GM18868 (cell line): ENCODE measurements at regions not wholly inside any gene's neighbourhood (a gene's known extent, or its start where the extent isn't known, plus 50 kb on each side); places are given as distances from the start of the nearest gene placed in this dataset.
"Not testable (repeated sequence)": the region's sequence is repeated elsewhere in the genome, so short reads cannot be mapped to it uniquely, and the experiment has no call there.

ENCODE experiments used
- ATAC-seq: cut with Tn5 transposase; IDR thresholded peaks from one replicate; pipeline ENCODE4 v1.9.1; 2021; ENCODE audit warnings: mild to moderate bottlenecking, moderate library complexity; ENCODE audit not compliant: unreplicated experiment

DNA sequence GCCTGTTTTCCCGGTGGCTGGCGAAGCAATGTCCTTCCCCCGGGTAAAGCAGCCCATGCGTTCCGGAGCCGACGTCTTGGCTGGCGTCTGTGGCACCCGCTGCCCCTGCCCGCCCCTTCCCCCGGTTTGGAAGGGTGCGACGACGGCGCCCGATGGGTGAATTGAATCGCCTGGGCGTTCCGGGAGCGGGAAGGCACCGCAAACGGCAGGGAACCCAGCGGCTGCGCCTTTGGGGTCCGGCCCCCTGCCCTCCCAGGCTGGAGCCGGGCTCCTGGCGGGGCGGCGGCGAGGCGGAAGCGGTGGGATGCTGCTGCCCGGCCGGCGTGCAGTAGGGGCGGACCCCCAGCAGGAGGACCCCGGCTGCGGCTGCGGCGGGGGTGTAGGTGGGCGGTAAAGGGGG is 123.6 kb upstream of the RHOU start:
- ATAC-seq = not testable (repeated sequence)

DNA sequence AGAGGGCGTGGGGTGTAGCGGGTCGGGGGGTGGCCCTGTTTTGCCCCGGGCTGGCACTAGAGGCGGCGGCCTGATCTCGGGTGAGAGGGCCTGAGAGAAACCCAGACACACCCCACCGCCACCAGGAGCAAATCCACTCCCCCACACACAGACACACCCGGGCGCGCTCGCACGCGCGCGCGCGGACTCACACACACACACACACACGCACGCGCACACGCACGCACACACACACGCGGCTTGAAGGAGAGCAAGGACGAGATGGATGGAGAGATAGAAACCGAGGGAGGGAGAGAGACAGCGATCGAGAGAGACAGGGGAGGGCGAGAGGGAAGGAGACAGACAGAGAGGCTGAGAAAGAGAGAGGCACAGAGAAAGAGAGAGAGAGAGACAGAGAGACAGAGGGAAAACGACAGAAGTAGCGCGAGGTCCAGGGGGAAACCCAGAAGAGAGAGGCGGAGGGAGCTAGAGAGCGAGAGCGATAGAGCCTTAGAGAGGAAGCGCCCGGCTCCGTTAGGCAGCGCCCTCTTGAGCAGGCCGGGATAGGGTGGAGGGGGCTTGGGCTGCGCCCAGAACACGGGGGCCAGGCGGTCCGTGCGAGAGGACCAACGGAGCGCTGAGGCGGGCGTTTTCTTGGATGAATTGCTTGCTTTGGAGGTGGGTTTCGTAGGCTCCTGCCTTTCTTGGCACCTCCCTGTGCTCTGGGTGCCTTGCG is 113.1 kb upstream of the RHOU start:
- not testable (repeated sequence) for ATAC-seq

DNA sequence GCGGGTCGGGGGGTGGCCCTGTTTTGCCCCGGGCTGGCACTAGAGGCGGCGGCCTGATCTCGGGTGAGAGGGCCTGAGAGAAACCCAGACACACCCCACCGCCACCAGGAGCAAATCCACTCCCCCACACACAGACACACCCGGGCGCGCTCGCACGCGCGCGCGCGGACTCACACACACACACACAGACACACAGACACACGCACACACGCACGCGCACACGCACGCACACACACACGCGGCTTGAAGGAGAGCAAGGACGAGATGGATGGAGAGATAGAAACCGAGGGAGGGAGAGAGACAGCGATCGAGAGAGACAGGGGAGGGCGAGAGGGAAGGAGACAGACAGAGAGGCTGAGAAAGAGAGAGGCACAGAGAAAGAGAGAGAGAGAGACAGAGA is 108.8 kb upstream of the RHOU start:
- ATAC-seq = not testable (repeated sequence)

GRCh38 chr1:228632858-228633257 is 102.4 kb upstream of the RHOU start:
- ATAC-seq = not testable (repeated sequence)

DNA sequence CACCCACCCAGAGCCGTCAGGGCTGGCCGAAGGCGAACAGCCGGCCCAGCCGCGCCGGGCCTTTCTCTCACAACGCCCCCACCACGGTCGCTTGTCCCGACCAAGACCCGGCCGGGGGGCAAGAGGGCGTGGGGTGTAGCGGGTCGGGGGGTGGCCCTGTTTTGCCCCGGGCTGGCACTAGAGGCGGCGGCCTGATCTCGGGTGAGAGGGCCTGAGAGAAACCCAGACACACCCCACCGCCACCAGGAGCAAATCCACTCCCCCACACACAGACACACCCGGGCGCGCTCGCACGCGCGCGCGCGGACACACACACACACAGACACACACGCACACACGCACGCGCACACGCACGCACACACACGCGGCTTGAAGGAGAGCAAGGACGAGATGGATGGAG is 100.0 kb upstream of the RHOU start:
- not testable (repeated sequence) for ATAC-seq

DNA sequence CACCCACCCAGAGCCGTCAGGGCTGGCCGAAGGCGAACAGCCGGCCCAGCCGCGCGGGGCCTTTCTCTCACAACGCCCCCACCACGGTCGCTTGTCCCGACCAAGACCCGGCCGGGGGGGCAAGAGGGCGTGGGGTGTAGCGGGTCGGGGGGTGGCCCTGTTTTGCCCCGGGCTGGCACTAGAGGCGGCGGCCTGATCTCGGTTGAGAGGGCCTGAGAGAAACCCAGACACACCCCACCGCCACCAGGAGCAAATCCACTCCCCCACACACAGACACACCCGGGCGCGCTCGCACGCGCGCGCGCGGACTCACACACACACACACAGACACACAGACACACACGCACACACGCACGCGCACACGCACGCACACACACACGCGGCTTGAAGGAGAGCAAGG is 97.8 kb upstream of the RHOU start:
- ATAC-seq = not testable (repeated sequence)

DNA sequence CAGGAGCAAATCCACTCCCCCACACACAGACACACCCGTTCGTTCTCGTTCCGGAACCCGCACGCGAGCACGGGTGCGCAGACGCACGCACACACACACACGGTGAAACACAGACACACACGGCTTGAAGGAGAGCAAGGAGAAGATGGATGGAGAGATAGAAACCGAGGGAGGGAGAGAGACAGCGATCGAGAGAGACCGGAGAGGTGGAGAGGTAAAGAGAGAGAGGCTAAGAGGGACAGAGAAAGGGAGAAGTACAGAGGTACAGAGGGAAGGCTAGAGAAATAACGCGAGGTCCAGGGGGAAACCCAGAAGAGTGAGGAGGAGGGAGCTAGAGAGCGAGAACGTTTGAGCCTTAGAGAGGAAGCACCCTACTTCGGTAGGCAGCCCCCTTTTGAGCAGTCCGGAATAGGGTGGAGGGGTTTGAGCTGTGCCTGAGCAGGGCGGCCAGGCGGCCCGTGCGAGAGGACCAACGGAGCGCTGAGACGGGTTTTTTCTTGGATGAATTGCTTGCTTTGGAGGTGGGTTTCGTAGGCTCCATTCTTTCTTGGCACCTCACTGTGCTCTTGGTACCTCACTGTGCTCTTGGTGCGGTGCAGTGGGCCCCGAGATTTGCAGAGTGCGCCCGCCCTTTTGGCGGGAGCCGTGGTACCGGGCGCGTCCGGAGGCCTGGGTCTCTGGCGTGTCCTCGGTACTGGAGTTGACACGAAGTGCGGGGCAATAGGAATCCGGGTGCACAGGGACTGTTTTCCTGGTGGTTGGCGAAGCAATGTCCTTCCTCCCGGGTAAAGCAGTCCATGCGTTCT is 88.4 kb upstream of the RHOU start:
- ATAC-seq = peak; percentile 63

GRCh38 chr1:228647523-228648444 is 87.5 kb upstream of the RHOU start:
- no peak for ATAC-seq

- ATAC-seq = no peak
These were observed 86.5 kb upstream of the RHOU start for GRCh38 chr1:228648647-228649383.

DNA sequence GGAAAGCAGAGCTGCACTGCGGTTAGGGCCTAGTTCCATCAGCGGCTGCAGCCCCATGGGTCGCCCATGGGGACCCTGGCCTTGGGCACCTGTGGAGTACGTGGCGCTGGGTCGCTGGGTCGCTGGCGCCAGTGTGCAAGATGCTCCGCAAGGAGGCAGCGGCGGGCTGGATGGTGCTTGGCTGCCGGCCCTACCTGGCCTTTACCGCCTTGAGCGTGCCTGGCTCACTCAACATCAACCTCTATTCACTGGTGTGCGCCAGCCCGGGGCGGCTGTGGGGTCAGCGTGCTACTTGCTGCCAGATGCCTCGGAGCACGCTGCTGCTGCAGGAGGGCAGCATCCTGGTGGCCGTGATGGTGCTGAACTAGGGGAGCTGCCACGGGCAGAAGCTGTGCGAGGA is 85.1 kb upstream of the RHOU start:
- ATAC-seq = no peak

- no peak for ATAC-seq
These were observed 84.3 kb upstream of the RHOU start for GRCh38 chr1:228650946-228651345.

DNA sequence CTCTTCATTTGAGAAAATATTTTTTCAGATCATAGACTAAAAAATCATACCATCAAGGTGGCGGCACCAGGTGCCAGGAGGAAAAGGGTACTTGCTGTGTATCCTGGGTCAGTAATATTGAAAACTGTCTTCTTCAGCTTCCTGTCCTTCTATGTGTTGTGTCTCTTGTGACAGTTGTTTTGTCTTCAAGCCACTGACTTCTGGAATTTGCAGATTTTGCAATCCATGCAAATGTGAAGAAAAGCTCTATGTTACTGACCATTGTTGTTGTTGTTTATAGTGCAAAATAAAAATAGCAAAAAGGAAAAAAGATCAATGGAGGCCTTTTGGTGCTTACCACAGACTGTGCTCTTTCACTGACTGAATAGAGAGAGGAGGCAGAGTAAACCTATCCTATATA is 83.2 kb upstream of the RHOU start:
- ATAC-seq = no peak

DNA sequence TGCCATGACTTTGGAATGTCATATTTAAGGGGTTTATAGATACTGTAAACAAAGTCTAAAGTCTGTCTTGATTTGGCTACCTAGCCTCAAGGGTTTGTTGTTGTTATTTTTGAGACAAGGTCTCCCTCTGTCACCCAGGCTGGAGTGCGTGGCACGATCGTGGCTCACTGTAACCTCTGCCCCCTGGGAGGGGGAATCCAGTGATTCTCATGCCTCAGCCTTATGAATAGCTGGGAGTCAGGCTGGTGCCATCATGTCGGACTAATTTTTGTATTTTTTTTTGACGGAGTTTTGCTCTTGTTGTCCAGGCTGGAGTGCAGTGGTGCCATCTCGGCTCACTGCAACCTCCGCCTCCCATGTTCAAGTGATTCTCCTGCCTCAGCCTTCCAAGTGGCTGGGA is 82.2 kb upstream of the RHOU start:
- not testable (repeated sequence) for ATAC-seq

DNA sequence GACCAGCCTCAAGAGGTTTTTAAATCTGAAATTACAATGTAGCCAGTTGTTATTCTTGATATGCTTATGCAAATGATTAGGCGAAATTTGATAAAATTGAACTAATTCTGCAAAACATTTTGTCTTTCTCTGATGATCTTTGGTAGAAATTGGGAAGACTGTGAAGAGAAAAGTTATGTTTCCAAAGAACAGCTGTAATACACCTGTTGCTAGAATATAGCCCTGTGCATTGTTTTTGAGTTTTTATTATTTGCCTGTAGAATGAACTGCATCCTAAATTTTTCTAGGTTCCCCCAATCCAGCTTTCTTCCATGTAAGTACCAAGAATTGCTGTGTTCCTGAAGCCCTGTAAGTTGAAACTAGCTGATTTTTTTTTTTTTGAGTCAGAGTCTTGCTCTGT is 81.5 kb upstream of the RHOU start:
- no peak for ATAC-seq

- no peak for ATAC-seq
These were observed 79.4 kb upstream of the RHOU start for GRCh38 chr1:228655796-228656394.

- ATAC-seq = not testable (repeated sequence)
These were observed 73.1 kb upstream of the RHOU start for GRCh38 chr1:228662007-228662689.

DNA sequence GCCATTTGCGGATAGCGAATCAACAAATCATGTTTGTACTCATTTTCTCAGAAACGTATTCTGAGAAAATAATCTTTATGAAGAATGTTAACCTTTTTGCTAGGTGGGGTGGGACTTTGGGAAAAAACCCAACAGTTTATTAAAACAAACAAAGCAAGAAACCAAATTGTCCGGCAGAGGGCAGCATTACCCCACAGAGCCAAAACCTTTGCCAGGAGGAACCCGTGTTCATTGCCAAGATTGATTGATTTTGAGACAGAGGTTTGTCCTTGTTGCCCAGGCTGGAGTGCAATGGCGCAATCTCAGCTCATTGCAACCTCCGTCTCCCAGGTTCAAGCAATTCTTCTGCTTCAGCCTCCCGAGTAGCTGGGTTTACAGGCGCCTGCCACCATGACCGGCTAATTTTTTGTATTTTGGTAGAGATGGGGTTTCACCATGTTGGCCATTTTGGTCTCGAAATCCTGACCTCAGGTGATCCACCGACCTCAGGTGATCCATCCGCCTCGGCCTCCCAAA is 70.8 kb upstream of the RHOU start:
- ATAC-seq = no peak

DNA sequence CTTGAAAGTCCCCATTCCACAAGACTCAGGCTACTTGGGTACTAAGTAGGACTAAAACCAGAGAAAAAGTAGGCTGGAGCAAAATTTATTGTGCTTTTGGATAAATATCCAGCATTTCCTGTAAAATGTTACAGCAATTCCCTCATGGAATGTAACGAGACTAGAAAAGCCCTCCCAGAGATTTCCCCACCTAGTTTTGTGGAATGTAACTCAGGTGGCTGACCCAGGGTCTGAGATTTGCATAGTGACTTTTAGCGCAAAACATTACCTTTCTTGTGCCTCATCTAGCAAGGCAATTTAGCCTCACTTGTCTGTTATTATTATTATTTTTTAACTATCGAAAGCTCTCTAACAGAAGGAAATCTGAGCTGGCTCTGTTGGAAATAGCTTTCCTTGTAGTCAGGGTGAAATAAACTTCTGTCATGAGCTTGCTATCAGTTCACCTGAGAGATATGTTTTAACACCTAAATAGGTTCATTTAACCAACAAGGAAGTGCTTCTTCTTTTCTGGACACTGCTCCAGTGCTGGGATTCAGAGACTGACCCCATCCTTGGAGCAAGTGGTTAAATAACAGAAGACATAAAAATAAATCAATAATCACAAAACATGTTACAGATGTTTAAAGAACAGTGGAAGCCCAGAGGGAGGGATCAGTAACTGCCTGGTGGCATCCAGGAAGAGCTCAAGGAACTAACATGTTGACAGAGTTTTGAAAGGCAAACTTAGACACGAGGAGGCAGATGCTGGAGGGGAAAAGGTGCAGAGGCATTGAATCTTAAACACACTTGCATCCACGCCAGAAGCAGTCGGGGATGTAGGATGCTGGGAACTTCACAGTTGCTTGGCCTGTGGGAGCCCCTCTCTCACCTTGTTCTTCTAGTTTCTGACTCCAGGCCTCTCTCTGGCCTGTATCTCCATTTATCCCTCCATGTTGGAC is 68.3 kb upstream of the RHOU start:
- ATAC-seq = no peak
